HepG2 (cell line): ENCODE measurements at regions not wholly inside any gene's neighbourhood (a gene's known extent, or its start where the extent isn't known, plus 50 kb on each side); places are given as distances from the start of the nearest gene placed in this dataset.

Experiments
- ATAC-seq: fragments of 200-7000 bp; cut with Tn5 transposase; 3 replicates; pipeline ENCODE4 v1.9.1; 2020; ENCODE audit warnings: mild to moderate bottlenecking, moderate library complexity
- BruUV-seq: library from RNA; stranded (reverse); fragments of 400-500 nt; replicated peaks from 2 replicates; lab custom pipeline; 2021; lab: Mats Ljungman, UMichigan
- CTCF ChIA-PET: fragments of 300-600 bp; formaldehyde crosslinking; extraction: SDS; loops from one replicate; lab custom pipeline; 2021; ENCODE audit warnings: low total read pairs, inconsistent platforms, low intra/inter-chr PET ratio; lab: Yijun Ruan, JAX
- POLR2A ChIA-PET: fragments of 350-600 bp; sonication (Branson Sonifier 250); formaldehyde crosslinking; loops from one replicate; lab custom pipeline; 2020; ENCODE audit warnings: antibody characterized with exemption, inconsistent platforms; lab: Yijun Ruan, JAX
- DNase-seq: peaks from one replicate; pipeline ENCODE4 v3.0.0-alpha.2; 2015; ENCODE audit warnings: low spot score
- FAIRE-seq: peaks from 3 replicates; lab custom pipeline; 2011; peaks lifted over from hg19 to GRCh38; lab: Jason Lieb, UNC
- H2AFZ ChIP-seq: one replicate; pipeline ENCODE4 v1.6.1; 2011; ENCODE audit warnings: low read length, inconsistent platforms
- H3K27ac ChIP-seq: fragments of 300-600 bp; 3 replicates; pipeline ENCODE4 v1.8.0; 2011; ENCODE audit warnings: mixed run types, mild to moderate bottlenecking, mixed read lengths, low read length, inconsistent platforms; ENCODE audit not compliant: insufficient read depth; ENCODE audit errors: extremely low read length
- H3K27me3 ChIP-seq, 2 experiments: fragments of 200-600 bp in 1 of 2; 2 replicates in 1 of 2; 3 replicates in 1 of 2; pipeline versions ENCODE4 v1.6.0 to v1.8.0; 2011; ENCODE audit warnings: low read length in 2 of 2, mild to moderate bottlenecking in 2 of 2, moderate library complexity in 2 of 2, inconsistent platforms in 1 of 2; ENCODE audit not compliant: insufficient read depth in 2 of 2, control insufficient read depth in 1 of 2
- H3K36me3 ChIP-seq, 2 experiments: fragments of 200-600 bp in 1 of 2; replicated peaks in 1 of 2; 2 replicates in 1 of 2; 3 replicates in 1 of 2; pipeline versions ENCODE4 v1.5.1 to v1.8.0; 2011; ENCODE audit warnings: low read length in 2 of 2, inconsistent platforms in 1 of 2; ENCODE audit not compliant: insufficient read depth in 2 of 2, control insufficient read depth in 1 of 2
- H3K4me1 ChIP-seq: 2 replicates; pipeline ENCODE4 v1.5.1; 2012; ENCODE audit warnings: low read length, inconsistent platforms; ENCODE audit not compliant: insufficient read depth
- H3K4me2 ChIP-seq: 2 replicates; pipeline ENCODE4 v1.6.0; 2011; ENCODE audit warnings: low read depth, low read length, inconsistent platforms
- H3K4me3 ChIP-seq, 3 experiments: fragments of 200-600 bp in 1 of 3; sonication (generic), shearing (Covaris generic) in 1 of 3; replicated peaks in 1 of 3; 2 replicates each; pipeline ENCODE4 v1.5.1; 2011 to 2016; ENCODE audit warnings: low read length in 3 of 3, inconsistent platforms in 2 of 3, low read depth in 2 of 3, mild to moderate bottlenecking in 2 of 3, control low read depth in 1 of 3, mixed read lengths in 1 of 3; ENCODE audit not compliant: insufficient read depth in 1 of 3
- H3K79me2 ChIP-seq: one replicate; pipeline ENCODE4 v1.6.1; 2011; ENCODE audit warnings: low read length, inconsistent platforms; ENCODE audit not compliant: insufficient read depth
- H3K9ac ChIP-seq: 2 replicates; pipeline ENCODE4 v1.6.0; 2011; ENCODE audit warnings: mild to moderate bottlenecking, low read depth, low read length, inconsistent platforms; ENCODE audit not compliant: insufficient read depth
- H3K9me3 ChIP-seq: 2 replicates; pipeline ENCODE4 v1.5.1; 2012; ENCODE audit warnings: mild to moderate bottlenecking, low read length
- H4K20me1 ChIP-seq: 2 replicates; pipeline ENCODE4 v1.6.0; 2011; ENCODE audit warnings: inconsistent platforms, mild to moderate bottlenecking, low read length, moderate library complexity; ENCODE audit not compliant: insufficient read depth
- AKAP8 ChIP-seq: sonication (generic); formaldehyde crosslinking; IDR thresholded peaks from 2 replicates; pipeline ENCODE4 v1.5.1; 2020; ENCODE audit warnings: mild to moderate bottlenecking, missing genetic modification reagents
- CCDC6 ChIP-seq: sonication (generic); formaldehyde crosslinking; IDR thresholded peaks from 2 replicates; pipeline ENCODE4 v1.8.1; 2022; ENCODE audit warnings: mild to moderate bottlenecking, missing genetic modification reagents, moderate library complexity
- CTCF ChIP-seq: sonication (generic); formaldehyde crosslinking; IDR thresholded peaks from 2 replicates; pipeline ENCODE4 v1.5.0; 2020; ENCODE audit warnings: mild to moderate bottlenecking, missing genetic modification reagents, moderate library complexity
- DMAP1 ChIP-seq: IDR thresholded peaks from 2 replicates; pipeline ENCODE4 v1.6.1; 2016
- FOXP4 ChIP-seq: sonication (generic); formaldehyde crosslinking; IDR thresholded peaks from 2 replicates; pipeline ENCODE4 v1.4.0; 2020; ENCODE audit warnings: missing genetic modification reagents
- HCFC1 ChIP-seq: fragments of 150-350 bp; IDR thresholded peaks from 2 replicates; pipeline ENCODE4 v1.6.1; 2014; ENCODE audit warnings: low read depth, low read length
- KMT2B ChIP-seq: IDR thresholded peaks from 2 replicates; pipeline ENCODE4 v1.6.1; 2016; ENCODE audit warnings: missing genetic modification reagents, missing compliant biosample characterization
- MATR3 ChIP-seq: sonication (generic); formaldehyde crosslinking; IDR thresholded peaks from 2 replicates; pipeline ENCODE4 v1.4.0; 2020; ENCODE audit warnings: missing genetic modification reagents
- SATB2 ChIP-seq: sonication (generic); formaldehyde crosslinking; IDR thresholded peaks from 2 replicates; pipeline ENCODE4 v1.5.0; 2020; ENCODE audit warnings: missing genetic modification reagents
- SIX4 ChIP-seq: sonication (generic); formaldehyde crosslinking; IDR thresholded peaks from 2 replicates; pipeline ENCODE4 v1.4.0; 2020; ENCODE audit warnings: missing genetic modification reagents
- SP140L ChIP-seq: sonication (generic); formaldehyde crosslinking; IDR thresholded peaks from 2 replicates; pipeline ENCODE4 v1.4.0; 2020; ENCODE audit warnings: missing genetic modification reagents, borderline replicate concordance
- TBX3 ChIP-seq: fragments of 450-650 bp; IDR thresholded peaks from 2 replicates; pipeline ENCODE4 v1.6.1; 2017; ENCODE audit warnings: antibody characterized with exemption, mild to moderate bottlenecking, inconsistent platforms, borderline replicate concordance
- U2AF2 ChIP-seq: fragments of 200-400 bp; formaldehyde crosslinking; IDR thresholded peaks from 2 replicates; pipeline ENCODE4 v1.6.1; 2017; ENCODE audit warnings: low read depth, mild to moderate bottlenecking, low read length
- ZBTB7B ChIP-seq: sonication (generic); formaldehyde crosslinking; IDR thresholded peaks from 2 replicates; pipeline ENCODE4 v1.4.0; 2020; ENCODE audit warnings: missing genetic modification reagents
- ZNF264 ChIP-seq: sonication (generic); formaldehyde crosslinking; IDR thresholded peaks from 2 replicates; pipeline ENCODE4 v1.4.0; 2020; ENCODE audit warnings: missing genetic modification reagents
- ZNF337 ChIP-seq: sonication (generic); formaldehyde crosslinking; IDR thresholded peaks from 2 replicates; pipeline ENCODE4 v1.5.1; 2020; ENCODE audit warnings: missing genetic modification reagents, low read depth, mild to moderate bottlenecking, borderline replicate concordance
- ZNF543 ChIP-seq: sonication (generic); formaldehyde crosslinking; IDR thresholded peaks from 2 replicates; pipeline ENCODE4 v1.4.0; 2020; ENCODE audit warnings: mild to moderate bottlenecking, missing genetic modification reagents
- ZNF773 ChIP-seq: sonication (generic); formaldehyde crosslinking; IDR thresholded peaks from 2 replicates; pipeline ENCODE4 v1.4.0; 2020; ENCODE audit warnings: missing genetic modification reagents, borderline replicate concordance
- ZSCAN21 ChIP-seq: sonication (generic); formaldehyde crosslinking; IDR thresholded peaks from 2 replicates; pipeline ENCODE4 v1.8.0; 2022; ENCODE audit warnings: mild to moderate bottlenecking, missing genetic modification reagents, moderate library complexity, borderline replicate concordance
- ZSCAN5A ChIP-seq: sonication (generic); formaldehyde crosslinking; IDR thresholded peaks from 2 replicates; pipeline ENCODE4 v1.8.0; 2022; ENCODE audit warnings: mild to moderate bottlenecking, missing genetic modification reagents, borderline replicate concordance
- WGBS: methylation state at CpG from one replicate; pipeline ENCODE4 v1.1.6; 2017; ENCODE audit warnings: low lambda C conversion rate; 5-methylcytosine and 5-hydroxymethylcytosine counted together
- in situ Hi-C: cut with HindIII; loops from 2 replicates; pipeline ENCODE4 v1.10.0; 2017; ENCODE audit warnings: low pct_unique_long_range_greater_than_20kb; ENCODE audit not compliant: extremely low pct_ligation_motif_present
- intact Hi-C: fragments of 100-400 bp; cut with micrococcal nuclease; formaldehyde crosslinking; loops from one replicate; pipeline ENCODE4 v1.10.0; 2022; ENCODE audit not compliant: unreplicated experiment

GRCh38 chr2:239610457-239611221 is 209.8 kb upstream of the HDAC4 start:
- ATAC-seq: no peak; the same call in 2 of the 3 replicates
- Histone ChIP-seq H3K4me3 (no peak overlapping the region), H3K79me2 (no peaks in the 10 kb centered on the region), H3K4me2 (no peak overlapping the region), H3K9me3 (no peaks in the 10 kb centered on the region), H3K36me3 (no peaks in the 10 kb centered on the region), H4K20me1 (no peaks in the 10 kb centered on the region), H3K4me1 (no peaks in the 10 kb centered on the region), H2AFZ (no peak overlapping the region), H3K9ac (no peak overlapping the region), H3K27me3 (peaks cover 7 to 54% of the 10 kb centered on the region in 2 experiments; a peak in 3 of 5 replicates), H3K27ac (no peak overlapping the region)
- no peak for FAIRE-seq
- WGBS: 13% methylated on average over 9 of the region's 9 CpGs
- in situ Hi-C loops: no loop called here
- no TSS peak for BruUV-seq
- intact Hi-C loops: no loop called here
- no peak for DNase-seq
- TF ChIP-seq ZNF337 (no peak), MATR3 (CRISPR knock-in tag) (no peak), HCFC1 (no peak), CTCF (CRISPR knock-in tag) (no peak), SATB2 (no peak), AKAP8 (CRISPR knock-in tag) (no peak), DMAP1 (CRISPR knock-in tag) (no peak), SP140L (no peak), SIX4 (CRISPR knock-in tag) (no peak), TBX3 (no peak), ZNF773 (no peak), ZNF543 (CRISPR knock-in tag) (no peak), CCDC6 (CRISPR knock-in tag) (no peak), KMT2B (CRISPR knock-in tag) (no peak), ZBTB7B (no peak), ZSCAN21 (CRISPR knock-in tag) (no peak), FOXP4 (CRISPR knock-in tag) (no peak), ZNF264 (CRISPR knock-in tag) (no peak), ZSCAN5A (CRISPR knock-in tag) (no peak), U2AF2 (no peak)
- POLR2A ChIA-PET: no interaction called here
- CTCF ChIA-PET: no interaction called here
